Right lung (tissue), 2 donors: ENCODE measurements at regions not wholly inside any gene's neighbourhood (a gene's known extent, or its start where the extent isn't known, plus 50 kb on each side); places are given as distances from the start of the nearest gene placed in this dataset.

Experiments
- DNase-seq, 2 donors: peaks; one replicate each; pipeline ENCODE4 v3.0.0-alpha.2; 2013

DNA sequence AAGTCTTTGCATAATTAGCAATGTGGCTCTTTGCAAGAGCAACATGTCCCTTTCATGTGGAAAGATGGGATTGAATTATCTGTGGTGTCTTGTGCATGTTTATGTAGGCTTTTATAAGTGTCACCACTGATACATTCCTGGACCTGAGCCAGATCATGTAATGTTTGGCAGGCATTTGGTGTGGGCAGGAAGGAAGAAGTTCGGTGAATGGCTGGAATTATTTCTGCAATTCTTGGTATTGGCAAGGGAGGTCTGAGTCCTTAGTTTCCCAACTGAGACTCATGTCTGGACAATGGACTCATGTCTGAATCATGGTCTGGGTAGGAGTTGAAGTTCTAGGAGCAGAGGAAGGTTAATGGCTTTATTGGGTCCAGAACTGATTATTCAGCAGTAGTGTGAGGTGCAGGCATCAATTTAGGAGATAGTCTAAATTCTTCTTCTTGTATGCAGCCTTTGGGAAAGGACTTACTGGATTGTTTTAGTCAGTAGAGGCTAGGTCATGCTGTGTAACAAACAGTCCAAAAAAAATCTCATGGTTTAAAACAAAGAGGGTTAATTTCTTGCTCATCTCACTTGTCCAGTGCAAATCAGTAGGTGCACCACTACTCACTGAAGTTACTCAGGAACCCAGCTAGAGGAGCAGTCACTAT lies 186.5 kb upstream of the LHX5 start:
- no peak for DNase-seq

DNA sequence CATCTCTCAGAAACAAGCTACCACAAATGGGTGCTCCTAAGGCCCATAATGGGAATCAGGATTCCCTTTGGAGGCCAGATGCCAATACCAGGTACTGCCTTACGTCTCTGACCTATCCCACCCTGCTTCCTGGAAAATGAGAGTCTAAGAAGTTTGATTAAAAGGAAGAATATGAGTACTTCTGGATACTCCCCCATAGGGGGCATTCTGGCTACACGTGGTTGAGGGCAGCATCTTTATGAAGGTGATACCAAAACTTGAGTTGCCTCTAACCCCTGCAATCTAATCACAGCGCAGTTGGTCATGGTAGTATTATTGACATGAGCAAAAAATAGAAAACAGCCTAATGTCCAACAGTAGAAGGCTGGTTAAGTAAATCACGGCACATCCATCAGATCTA lies 184.2 kb upstream of the LHX5 start:
- no peak for DNase-seq

DNA sequence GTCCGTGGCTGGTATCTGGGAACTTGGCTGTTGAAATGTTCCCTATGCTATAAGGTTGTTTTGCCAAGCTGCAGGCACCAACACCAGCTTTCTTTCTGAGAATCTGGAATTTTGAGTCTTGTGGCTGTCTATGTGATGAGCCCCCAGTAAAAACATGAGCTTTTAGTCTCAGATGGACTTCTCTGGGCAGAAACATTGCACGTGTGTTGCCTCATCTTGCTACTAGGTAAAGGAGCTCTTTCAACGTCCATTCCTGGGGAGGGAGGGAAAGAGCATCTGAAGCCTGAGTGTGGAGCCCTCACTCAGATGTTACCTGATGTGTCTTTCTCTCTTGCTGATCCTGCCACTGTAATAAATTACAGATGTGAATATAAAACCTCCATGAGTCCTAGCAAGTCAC lies 183.8 kb upstream of the LHX5 start:
- no peak for DNase-seq

DNA sequence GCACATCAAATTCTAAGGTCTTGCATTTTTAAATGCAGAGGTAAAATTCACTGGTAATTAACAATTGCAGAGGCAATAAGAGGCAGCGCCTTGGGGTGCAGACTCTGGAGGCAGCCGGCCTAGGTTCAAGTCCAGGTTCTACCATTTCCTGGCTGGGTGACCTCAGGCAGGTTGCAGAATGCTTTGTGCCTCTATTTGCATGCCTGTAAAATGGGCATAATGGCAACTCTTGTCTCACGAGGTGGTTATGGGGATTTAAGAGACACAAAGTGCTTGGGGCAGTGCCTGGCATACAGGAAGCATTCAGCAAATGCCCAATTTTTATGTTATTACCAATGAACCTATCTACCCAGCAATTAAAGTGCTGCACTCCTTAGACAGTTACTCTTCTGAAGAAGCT lies 180.0 kb upstream of the LHX5 start:
- no peak for DNase-seq

DNA sequence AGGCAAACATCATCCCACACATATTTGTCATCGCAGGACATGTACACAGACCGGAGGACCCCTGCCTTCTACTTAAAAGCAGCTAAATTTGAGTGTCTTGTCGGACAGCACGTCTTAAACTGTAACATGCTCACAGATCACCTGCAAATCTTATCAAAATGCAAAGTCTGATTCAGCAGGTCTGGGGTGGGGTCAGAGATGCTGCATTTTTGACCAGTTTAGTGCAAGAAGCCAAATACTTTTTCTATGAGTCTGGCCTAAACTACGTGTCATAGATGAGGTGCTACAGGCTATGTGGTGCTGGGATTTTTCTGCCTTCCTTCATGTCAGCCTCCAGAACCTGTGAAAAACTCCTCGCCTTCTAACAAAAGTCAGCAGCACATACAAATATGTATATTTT lies 178.8 kb upstream of the LHX5 start:
- DNase-seq, result no peak

DNA sequence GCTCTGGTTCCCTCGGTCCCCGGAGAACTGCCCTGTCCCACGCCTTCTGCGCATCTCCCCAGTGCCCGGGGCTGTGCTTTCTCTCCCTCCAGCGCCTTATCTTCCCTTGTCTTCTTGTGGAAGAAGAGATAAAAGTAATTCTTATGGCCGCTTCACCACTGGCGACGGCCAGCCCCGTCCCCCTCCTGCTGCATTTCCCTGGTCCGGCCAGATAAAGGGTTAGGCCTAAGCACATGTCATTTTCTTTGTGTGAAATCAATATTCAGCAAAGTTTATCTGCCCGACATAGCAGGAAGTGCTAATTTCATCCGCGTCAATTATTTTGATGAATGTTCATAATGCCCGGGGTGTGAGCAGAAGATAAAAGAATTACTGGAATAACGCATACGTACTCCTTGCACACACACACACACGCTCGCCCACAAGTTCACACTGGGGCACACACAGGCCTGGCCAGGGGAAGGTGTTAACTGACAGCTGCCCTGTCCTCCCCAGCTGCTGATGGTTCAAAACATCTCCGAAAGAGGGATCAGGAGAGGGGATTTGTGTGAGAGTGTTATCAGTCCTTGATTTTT lies 177.7 kb upstream of the LHX5 start:
- DNase-seq, result no peak

DNA sequence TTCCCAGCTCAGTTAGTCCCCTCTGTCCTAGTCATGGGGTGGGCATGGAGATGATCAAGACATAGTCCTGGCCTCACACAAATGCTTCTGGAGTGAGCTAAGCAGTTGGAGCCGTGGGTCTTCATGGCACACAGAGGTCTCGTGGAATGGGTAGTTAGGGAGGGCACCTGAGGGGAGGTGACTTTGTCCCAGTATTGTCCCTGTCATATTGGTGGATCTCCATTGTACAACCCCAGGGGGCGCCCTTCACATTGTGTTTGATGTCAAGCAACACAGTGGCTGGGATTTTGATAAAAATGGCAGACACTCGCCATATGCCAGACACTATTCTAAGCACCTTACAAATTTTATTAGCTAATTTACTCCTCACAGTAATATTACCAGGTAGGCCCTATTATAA lies 175.4 kb upstream of the LHX5 start:
- no peak for DNase-seq

DNA sequence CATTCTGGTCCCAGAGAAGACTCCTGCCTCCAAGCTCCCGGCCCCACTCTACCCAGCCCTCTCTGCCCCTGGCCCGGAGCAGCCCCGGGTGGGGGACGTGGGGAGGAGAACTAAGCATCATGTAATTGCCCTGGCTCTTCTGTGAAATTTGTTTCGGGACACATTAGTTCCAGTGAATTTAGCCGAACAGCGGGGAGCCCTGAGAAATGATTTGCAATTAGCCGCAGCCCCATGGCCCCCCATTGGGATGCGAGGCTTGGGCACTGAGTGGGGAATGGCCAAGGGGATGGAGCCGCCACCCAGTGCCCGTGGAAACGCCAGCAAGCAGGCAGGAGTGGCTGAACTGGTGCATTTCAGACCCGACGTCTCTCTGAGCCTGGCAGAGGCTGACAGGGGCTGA lies 173.9 kb upstream of the LHX5 start:
- no peak for DNase-seq

DNA sequence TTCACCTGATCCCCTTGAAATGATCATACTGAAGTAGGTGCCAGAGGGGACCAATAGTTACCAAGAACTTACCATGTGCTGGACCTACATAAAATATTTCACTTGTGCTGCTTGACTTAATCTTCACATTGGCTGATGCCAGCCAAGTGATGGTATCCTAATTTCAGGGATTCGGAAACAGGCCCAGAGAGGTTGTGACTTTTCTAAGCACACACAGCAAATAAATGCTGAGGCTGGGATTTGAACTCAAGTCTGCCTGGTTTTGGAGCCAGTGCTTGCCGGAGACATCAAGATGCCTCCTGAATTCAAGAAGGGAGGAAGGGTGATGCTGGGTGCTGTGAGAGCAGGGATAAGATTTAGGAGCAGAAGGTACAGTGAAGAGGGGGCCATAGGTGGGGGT lies 173.5 kb upstream of the LHX5 start:
- DNase-seq, result no peak

DNA sequence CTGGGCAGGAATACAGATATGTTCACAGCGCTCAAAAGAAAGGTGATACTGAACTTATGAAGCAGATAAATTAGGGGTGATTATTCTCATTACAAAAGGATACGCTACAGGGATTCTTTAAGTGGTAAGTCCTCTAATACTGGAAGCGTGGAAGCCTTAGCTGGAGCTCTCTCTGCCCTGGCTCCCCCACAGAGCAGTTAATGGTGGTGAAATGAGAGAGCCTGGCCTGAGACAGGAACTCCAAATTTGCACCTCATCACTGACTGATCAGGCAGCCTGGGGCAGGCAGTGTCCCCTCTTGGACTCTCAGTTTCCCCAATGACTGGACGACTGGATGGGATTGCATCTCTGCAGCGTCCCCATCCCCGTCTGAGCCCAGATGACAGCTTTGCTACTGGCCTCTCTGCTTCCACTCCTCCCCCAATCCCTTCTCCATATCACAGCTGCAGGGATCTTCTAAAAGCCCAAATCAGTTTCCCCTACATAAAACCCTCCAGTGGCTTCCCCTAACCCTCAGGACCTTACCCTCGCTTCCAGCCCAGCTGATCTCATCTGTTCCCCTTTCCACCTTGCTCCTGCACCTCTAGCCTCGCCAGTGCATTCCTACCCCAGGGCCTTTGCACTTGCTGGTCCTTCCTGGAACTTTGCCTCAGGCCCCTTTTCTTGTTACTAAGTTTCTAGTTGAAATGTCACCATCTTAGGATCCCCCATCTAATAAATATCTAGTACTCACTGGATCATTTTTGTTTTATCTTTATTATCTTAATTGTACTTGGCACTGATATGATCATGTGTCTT lies 171.7 kb upstream of the LHX5 start:
- no peak for DNase-seq

DNA sequence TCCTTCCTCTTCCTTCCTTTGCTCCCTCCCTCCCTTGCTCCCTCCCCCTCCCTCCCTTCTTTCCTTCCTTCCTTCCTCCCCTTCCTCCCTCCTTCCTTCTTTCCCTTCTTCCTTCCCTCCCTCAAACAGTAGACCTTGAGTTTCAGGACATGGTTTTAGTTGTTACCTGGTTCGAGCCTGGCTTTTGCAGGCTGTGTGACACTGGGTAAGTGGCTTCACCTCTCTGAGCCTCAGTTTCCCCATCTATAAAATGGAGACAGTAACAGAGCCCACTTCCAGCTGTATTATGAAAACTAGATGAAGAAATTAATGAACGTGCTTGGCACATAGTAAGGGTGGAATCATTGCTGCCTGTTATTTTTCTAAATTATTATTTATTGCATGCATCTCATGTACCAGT lies 171.0 kb upstream of the LHX5 start:
- DNase-seq, result no peak

DNA sequence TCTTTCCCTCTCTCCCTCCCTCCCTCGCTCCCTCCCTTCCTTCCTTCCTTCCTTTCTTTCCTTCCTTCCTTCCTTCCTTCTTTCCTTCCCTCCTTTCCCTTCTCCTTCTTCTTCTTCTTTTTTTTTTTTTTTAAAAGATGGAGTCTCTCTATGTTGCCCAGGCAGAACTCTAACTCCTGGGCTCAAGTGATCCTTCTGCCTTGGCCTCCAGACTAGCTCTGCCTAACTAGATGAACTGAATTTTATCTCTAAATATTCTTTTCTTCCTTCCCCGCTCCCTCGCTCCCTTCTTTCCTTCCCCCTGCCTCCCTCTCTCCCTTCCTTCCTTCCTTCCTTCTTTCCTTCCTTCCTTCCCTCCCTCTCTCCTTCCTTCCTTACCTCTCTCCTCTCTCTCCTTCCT lies 170.5 kb upstream of the LHX5 start:
- no peak for DNase-seq

DNA sequence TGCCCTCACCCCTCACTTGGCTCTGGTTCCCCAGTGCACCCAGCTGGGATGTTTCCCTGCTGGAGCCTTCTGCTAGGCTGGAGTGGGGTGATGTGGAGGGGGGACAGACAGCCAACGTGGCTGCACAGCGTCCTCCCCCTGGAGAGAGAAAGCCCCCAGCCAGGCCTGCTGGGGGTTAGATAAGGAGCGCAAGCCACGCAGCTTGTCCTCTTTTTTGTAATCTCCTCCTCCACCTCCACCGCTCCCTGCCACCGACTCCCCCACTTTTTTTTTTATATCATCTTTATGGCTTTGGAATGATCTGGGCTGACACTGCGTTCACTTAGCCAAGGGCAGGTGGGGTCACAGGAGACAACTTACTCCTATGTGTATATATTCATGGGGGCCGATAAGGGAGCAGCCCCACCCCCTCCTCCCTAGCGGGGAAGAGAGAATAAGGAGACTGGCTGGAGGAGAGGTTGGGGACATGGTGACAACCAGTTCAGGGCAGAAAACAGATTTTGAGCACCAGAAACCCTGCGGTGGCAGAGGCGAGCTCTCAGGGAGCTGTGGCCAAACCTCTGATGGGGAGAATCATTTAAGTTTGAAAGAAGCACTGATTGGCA lies 169.9 kb upstream of the LHX5 start:
- no peak for DNase-seq

DNA sequence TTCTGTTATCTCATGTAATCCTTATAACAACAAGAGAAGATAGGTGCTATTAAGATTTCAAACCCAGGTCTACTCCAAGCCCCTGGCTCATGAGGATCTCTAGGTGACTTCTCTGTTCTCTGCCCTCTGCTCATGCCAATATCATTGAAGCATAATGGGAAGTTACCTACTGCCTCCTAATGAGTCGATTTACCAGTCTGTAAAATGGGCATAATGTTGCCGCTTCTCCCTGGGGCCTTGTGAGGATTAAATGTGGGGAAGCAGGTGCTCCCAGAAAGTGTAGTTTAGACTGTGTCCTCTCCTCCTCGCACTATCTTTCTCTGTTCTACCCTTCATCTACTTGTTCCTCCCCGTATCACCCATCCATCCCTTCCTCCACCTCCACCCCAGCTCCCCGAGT lies 169.2 kb upstream of the LHX5 start:
- DNase-seq, result no peak

DNA sequence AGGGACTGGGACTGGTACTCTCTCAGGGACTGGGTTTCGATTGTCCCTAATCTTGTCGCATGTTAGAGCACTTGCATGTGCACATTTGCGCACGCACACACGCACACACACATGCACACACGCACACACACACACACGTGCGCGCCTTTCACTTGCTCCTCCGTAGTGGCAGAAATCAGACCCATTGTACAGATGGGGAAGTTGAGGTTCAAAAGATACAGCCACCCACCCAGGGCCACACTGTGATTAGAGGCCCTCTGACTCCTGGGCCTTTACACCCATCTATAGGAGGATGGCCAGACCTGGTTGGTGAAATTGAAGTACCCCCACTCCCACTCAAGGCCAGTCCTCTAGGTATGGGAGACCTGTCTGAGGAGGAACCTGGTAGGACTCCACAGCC lies 167.8 kb upstream of the LHX5 start:
- no peak for DNase-seq

DNA sequence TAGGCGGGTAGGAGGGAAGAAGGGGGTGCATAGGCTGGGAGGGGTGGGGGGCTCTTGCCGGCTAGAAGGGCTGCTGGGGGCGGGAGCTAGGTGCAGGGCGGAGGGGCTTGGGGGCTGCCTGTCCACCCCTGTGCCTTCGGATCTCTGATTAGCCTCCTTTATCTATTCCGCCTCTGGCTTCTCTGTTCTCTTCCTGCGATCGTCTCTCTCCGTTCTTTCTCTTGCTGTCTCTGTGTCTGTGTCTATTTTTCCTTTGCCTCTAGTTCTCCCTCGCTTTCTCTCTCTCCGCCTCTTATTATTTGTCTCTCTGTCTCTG lies 166.7 kb upstream of the LHX5 start:
- DNase-seq, result no peak

DNA sequence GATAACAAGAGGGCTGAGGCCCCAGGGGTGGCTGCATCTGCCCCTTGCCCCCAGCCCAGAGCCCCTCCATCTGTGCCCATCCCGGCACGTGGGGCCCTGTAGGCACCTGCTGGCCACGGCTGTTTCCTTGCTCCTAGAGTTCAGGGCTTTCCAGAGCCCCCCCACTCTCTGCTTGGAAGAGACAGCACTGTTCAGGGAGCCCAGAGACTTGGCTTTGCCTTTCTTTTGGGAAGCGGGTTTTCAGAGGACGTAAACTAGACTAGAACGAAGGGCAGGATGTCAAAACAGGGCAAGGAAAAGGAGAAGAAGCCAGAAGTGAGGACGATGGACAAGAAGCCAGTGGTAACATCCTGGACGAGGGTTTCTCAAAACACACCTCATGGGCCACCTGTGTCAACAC lies 163.3 kb upstream of the LHX5 start:
- DNase-seq, result no peak

DNA sequence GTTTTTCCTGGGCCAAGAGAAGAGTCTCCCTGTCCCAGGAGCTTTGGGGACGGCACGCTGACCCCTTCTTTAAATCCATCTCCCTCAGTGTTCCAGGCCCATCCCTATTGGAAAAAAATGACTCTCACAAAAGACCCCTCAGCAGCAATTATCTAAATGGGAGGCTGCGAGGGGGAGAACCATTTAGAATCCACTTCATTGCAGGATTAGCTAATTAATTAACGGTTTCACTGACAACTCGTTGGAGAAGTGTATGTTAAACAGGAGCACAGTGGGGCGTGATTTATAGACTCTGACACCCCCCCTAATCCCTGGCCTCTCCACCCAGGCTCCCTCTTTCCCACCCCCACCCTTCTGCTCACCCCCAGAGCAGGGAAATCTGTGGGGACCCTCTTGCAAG lies 162.8 kb upstream of the LHX5 start:
- DNase-seq, result no peak

DNA sequence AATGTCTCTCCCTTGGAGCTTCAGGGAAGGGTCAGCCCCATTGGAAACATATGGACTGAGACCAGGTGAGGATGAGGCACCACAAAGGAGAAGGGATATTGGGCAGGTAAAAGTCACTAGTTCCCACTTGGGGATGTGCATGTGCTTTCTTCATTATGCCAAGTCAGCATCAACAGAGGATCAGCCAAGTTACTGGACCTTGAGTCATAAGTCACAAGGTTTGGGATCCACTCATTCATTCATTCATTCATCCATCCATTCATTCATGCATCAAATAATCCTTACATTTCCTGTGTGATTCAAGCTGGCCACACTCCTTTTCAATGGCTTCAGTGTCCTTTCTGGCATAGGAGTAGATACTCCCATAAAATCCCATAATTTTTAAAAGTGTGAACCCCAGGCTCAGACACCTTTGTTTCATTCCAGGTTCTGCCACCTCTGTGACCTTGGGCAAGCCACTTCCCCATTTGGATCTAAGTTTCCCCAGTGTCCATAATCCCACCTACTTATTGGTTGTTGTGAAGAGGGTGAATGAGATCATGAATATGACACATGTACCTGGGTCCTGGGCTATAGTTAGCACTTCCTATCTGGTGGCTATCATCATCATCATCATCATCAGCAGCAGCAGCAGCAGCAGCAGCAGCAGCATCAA lies 162.1 kb upstream of the LHX5 start:
- no peak for DNase-seq

DNA sequence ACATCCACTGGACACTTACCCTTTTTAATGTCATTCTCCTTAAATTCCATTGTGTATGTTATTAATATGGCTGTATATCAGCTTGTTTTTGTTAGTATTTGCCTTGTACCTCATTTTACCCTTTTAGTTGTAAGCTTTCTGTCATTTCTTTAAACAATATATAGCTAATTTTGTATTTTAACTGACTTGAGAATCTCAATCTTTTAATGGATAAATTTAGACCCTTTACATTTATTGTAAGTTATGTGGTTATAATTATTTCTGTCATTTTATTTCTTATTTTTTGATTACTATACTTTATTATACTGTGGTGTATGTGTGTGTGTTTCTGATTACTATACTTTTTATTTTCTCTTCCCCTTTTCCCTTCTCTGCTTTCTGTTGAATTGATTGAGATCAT lies 159.0 kb upstream of the LHX5 start:
- no peak for DNase-seq

DNA sequence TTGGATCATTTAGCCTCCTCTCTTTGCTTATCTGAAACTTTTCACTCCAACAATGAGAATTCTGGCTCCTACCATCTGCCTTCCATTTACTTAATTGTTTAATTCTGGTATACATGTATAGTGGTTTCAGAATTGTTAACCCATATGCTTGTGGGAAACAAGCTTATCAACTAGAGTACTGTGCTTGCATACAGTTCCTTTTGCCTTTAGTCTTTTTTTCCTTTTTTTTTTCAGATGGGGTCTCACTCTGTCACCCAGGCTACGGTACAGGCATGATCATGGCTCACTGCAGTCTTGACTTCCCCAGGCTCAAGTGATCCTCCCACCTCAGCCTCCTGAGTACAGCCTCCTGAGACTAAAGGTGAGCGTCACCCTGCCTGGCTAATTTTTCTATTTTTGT lies 153.8 kb upstream of the LHX5 start:
- no peak for DNase-seq

DNA sequence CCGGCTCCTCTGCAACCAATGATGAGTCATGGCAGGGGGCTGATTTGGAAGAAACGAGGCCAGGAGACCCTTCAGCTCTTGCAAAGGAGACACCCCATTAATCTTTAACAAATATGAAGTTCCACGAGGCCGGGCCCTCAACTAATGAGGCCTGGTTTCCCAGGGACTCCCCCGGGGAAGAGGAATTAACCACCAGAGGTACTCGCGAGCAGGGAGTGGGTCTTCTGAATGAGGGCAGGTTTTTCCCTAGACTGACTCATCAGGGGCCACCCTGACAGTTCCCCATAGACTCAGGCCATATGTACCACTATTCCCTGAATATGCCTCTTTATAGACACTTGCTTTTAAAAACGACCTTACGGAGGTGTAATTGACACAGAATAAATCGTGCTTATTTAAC lies 150.7 kb upstream of the LHX5 start:
- no peak for DNase-seq

DNA sequence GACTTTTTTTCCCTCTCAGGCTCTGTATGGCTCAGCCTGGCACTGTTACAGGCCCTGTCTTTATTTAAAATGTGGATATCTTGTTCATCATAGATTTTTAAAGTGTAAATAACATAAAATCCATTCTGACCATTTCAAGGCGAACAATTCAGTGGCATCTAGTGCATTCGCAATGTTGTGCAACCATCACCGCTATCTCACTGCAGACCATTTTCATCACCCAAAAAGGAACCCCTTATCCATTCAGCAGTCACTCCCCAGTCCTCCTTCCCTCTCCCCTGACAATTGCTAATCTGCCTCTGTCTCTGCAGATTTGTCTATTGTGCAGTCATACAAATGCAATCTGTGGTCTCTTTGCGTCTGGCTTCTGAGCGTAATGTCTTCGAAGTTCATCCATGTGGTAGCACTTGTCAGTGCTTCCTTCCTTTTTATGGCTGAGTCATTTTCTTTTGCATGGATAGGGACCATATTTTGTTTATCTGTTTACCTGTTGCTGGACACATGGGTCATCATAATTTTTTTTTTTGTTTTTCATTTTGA lies 148.8 kb upstream of the LHX5 start:
- DNase-seq, result no peak
